IPS-15b (cell line): ENCODE measurements at regions not wholly inside any gene's neighbourhood (a gene's known extent, or its start where the extent isn't known, plus 50 kb on each side); places are given as distances from the start of the nearest gene placed in this dataset.

Source experiments
- H3K27me3 ChIP-seq: one replicate; pipeline ENCODE4 v1.6.1; 2013; ENCODE audit warnings: low read length; ENCODE audit not compliant: control insufficient read depth, insufficient read depth
- H3K36me3 ChIP-seq: one replicate; pipeline ENCODE4 v1.6.1; 2013; ENCODE audit warnings: low read length; ENCODE audit not compliant: control insufficient read depth, insufficient read depth
- H3K4me1 ChIP-seq: one replicate; pipeline ENCODE4 v1.6.1; 2013; ENCODE audit warnings: mild to moderate bottlenecking, low read length; ENCODE audit not compliant: control insufficient read depth, insufficient read depth
- H3K4me3 ChIP-seq: one replicate; pipeline ENCODE4 v1.5.1; 2013; ENCODE audit warnings: low read depth, low read length
- H3K9ac ChIP-seq: one replicate; pipeline ENCODE4 v1.6.1; 2013; ENCODE audit warnings: low read depth, mild to moderate bottlenecking, low read length
- H3K9me3 ChIP-seq: one replicate; pipeline ENCODE4 v1.6.1; 2013; ENCODE audit warnings: mild to moderate bottlenecking, low read length; ENCODE audit not compliant: control insufficient read depth, insufficient read depth

DNA sequence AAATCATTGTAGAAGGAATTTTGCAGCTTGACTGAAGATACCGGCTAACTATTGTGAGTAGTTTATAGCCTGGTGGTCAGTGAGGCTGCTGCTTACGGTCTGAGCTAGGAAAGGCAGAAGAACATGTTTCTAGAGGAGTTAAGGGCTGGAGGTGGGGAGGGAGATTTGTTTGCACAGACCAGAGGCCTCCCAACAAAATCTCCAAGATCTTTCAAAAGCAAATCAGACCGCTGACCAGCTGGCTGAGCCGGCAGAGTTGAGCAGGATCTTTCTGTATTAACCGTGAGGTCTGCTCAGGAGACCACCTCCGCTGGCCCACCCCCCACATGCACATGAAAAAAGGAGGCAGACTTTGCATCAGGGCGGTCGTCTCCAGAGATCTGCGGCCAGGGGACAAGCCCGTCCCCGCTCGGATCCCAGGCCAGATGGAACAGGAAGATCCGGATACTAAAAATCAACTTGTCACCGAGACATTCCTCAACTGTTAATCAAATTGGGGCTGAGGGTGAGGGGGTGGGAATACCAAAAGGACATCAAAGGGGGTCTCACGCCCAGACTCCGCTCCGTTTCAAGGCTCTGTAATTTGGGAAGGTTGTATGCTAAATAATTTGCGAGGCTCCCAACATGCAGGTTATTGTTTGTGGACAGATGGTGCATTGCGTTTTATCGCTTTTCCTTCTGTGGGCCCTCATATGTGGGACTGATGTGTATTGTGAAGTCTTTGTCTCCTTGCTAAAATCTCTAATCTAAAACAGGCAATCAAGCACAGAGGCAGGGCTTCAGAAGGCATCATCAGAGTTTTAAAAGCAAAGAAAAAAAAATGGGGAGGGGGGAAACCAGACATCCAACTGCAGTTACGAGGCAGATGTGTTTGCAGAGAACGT, 319.0 kb downstream of the ZNF536 start:
- peak overlapping the region; percentile 22 for H3K4me3 ChIP-seq
- H3K4me1 ChIP-seq, result peaks cover 11% of the 10 kb centered on the region
- H3K9me3 ChIP-seq, result no peaks in the 10 kb centered on the region
- H3K27me3 ChIP-seq, result no peaks in the 10 kb centered on the region
- H3K9ac ChIP-seq, result peak overlapping the region; percentile 47
- H3K36me3 ChIP-seq, result no peaks in the 10 kb centered on the region

DNA sequence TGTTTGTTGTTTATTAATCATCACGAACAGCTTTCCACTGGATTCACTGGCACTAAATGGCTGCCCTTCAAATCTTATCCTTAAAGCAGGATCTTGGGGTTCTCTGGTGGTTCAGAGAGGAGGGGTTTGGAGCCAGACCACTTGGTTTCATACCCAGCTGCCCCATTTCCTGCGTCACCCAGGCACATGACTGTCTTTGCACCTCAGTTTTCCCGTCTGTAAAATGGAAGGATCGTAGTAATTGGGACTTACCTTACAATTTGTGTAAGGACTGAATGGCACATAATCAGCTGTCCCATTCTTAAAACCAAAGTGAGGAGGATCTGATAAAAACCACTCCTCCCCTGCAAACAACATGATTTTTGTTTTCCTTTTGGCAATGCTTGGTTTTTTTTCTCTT, 318.3 kb downstream of the ZNF536 start:
- peaks cover 11% of the 10 kb centered on the region for H3K4me1 ChIP-seq
- no peak overlapping the region for H3K9ac ChIP-seq
- H3K36me3 ChIP-seq, result no peaks in the 10 kb centered on the region
- no peaks in the 10 kb centered on the region for H3K27me3 ChIP-seq
- H3K9me3 ChIP-seq, result no peaks in the 10 kb centered on the region
- no peak overlapping the region for H3K4me3 ChIP-seq

DNA sequence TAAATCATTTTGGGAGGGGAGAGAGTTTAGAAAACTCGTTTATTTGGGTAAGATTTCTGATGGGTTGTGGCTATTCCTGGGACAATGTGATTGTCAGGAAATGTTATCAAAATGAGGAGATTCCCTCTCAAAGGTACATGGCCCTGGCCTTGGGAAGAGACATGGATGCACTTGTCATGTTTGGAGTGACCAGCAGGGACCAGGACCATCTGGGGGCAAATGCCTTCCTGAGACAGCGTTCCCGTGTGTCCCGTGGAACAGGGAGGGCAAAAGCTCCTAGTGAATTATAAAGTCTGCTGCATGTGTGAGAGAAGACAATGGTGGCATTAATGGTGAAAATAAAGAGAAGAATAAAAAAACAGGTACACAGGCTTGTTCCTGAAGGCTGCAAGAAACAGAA, 317.3 kb downstream of the ZNF536 start:
- H3K9ac ChIP-seq, result no peak overlapping the region
- peaks cover 11% of the 10 kb centered on the region for H3K4me1 ChIP-seq
- no peak overlapping the region for H3K4me3 ChIP-seq
- no peaks in the 10 kb centered on the region for H3K27me3 ChIP-seq
- no peaks in the 10 kb centered on the region for H3K36me3 ChIP-seq
- H3K9me3 ChIP-seq, result no peaks in the 10 kb centered on the region

DNA sequence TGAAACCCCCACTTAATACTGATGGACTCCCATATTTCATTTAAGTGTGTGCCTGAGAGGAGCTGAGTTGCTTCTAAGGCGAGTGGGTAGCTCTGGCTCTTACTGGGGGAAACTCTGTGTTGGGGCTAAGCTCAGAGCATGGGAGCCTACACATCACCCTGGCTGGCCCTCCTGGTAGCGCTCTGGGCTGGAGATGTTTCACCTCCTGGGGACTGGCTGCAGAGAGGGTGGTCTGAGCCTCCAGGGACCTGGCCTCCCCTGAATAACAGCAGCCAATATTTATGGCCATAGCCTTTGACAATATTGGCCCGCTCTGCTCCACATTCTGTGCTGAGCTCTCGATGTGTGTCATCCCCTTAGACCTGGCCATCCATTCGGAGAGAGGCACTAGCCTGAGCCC, 316.5 kb downstream of the ZNF536 start:
- Histone ChIP-seq H3K4me1 (peaks cover 11% of the 10 kb centered on the region), H3K9ac (no peak overlapping the region), H3K27me3 (no peaks in the 10 kb centered on the region), H3K4me3 (no peak overlapping the region), H3K9me3 (no peaks in the 10 kb centered on the region), H3K36me3 (no peaks in the 10 kb centered on the region)

- Histone ChIP-seq H3K9ac (no peak overlapping the region), H3K4me1 (peaks cover 7% of the 10 kb centered on the region)
Observed at GRCh38 chr19:30686826-30687566, 314.8 kb downstream of the ZNF536 start.

DNA sequence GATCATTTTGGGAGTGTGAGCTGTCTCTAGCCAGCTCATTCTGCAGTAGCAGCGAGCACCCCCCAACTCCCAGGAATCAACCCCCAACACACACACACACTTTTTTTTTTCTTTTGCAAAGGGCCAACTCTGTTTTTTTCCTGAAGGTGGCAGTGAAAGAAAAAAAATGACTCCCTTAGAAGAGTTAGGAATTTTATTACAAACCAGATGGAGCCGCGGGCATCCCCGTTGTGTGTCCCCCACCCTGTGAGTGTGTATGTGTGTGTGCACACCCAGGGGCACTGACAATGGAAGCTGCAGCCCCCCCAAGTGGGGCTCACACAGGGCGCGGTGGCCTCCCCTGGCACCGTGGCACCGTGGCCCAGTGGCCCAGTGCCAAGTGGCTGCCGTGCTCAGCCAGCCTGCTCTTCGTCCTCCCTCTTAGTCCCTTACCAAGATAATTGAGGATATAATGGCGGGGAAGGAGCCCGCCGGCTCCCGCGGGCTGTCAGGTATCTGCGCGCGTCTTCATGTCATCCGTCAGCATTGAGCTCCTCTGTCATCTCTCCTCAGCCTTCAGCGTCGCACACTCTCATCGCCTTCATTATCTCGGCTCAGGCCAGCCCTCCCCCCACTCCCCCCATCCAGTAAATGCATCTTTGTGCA, 314.1 kb downstream of the ZNF536 start:
- peaks cover 2% of the 10 kb centered on the region for H3K4me1 ChIP-seq
- H3K4me3 ChIP-seq, result no peak overlapping the region
- H3K9me3 ChIP-seq, result no peaks in the 10 kb centered on the region
- no peaks in the 10 kb centered on the region for H3K27me3 ChIP-seq
- H3K9ac ChIP-seq, result no peak overlapping the region
- no peaks in the 10 kb centered on the region for H3K36me3 ChIP-seq

More at GRCh38 chr19:30686826-30687566, 314.8 kb downstream of the ZNF536 start:
- Histone ChIP-seq H3K9me3 (no peaks in the 10 kb centered on the region), H3K27me3 (no peaks in the 10 kb centered on the region), H3K4me3 (no peak overlapping the region), H3K36me3 (no peaks in the 10 kb centered on the region)

DNA sequence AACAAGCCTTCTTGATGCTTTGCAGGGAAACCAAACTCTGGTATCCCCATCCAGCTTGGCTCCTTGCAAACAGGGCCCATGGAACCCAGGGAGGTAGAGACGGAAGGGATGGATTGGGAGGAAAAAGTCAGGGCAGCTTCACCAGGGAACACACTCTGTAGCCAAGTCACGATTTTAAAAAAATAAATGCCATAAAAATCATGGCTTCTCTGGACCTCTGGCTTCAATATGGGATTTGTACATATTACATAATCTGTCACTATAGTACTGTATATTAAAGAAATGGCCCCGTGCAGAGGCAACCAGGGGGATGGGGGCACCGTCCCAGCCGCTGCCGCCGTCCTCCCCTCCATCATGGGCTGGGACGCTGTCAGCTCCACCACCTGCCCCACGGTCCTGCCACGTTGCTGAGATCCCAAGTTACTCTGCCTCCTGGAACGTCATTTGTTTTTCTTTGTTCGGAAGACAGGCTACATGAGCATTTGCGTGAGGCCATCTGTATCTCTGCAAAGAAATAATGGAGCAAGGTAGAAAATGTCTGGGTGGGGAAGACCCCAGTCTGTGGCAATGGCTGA, 313.3 kb downstream of the ZNF536 start:
- Histone ChIP-seq H3K27me3 (no peaks in the 10 kb centered on the region), H3K4me3 (no peak overlapping the region), H3K9me3 (no peaks in the 10 kb centered on the region), H3K4me1 (no peaks in the 10 kb centered on the region), H3K9ac (no peak overlapping the region), H3K36me3 (no peaks in the 10 kb centered on the region)

DNA sequence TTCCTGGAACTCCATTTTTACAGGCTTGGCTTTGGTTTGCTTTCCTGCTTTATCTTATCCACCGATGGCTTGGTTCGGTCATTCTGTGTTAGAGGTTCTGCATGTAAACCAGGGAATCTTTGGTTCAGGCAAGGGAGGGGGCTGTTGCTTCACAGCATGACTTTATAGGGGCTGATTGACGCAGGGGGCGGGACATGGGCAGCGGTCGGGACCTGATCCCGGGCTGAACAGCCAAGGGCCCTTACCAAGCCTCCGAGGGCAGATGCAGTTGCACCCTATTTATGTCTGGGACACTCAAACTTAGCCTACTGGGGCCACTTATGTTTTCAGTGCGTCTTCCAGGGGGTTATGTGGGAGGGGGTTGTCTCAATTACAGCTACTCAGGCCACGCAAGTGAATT, 312.4 kb downstream of the ZNF536 start:
- Histone ChIP-seq H3K36me3 (no peaks in the 10 kb centered on the region), H3K9me3 (no peaks in the 10 kb centered on the region), H3K4me3 (no peak overlapping the region), H3K9ac (no peak overlapping the region), H3K27me3 (no peaks in the 10 kb centered on the region), H3K4me1 (no peaks in the 10 kb centered on the region)

GRCh38 chr19:30682999-30683536, 310.9 kb downstream of the ZNF536 start:
- no peak overlapping the region for H3K4me3 ChIP-seq
- H3K4me1 ChIP-seq, result no peaks in the 10 kb centered on the region
- no peaks in the 10 kb centered on the region for H3K9me3 ChIP-seq
- H3K36me3 ChIP-seq, result no peaks in the 10 kb centered on the region
- no peak overlapping the region for H3K9ac ChIP-seq
- H3K27me3 ChIP-seq, result no peaks in the 10 kb centered on the region

- Histone ChIP-seq H3K36me3 (no peaks in the 10 kb centered on the region), H3K4me3 (no peak overlapping the region), H3K27me3 (no peaks in the 10 kb centered on the region), H3K4me1 (no peaks in the 10 kb centered on the region), H3K9ac (no peak overlapping the region), H3K9me3 (no peaks in the 10 kb centered on the region)
Observed at GRCh38 chr19:30682146-30682998, 310.2 kb downstream of the ZNF536 start.
